ENCODE measurements at regions not wholly inside any gene's neighbourhood (a gene's known extent, or its start where the extent isn't known, plus 50 kb on each side); places are given as distances from the start of the nearest gene placed in this dataset.

- TF ChIP-seq, protein P1, sequence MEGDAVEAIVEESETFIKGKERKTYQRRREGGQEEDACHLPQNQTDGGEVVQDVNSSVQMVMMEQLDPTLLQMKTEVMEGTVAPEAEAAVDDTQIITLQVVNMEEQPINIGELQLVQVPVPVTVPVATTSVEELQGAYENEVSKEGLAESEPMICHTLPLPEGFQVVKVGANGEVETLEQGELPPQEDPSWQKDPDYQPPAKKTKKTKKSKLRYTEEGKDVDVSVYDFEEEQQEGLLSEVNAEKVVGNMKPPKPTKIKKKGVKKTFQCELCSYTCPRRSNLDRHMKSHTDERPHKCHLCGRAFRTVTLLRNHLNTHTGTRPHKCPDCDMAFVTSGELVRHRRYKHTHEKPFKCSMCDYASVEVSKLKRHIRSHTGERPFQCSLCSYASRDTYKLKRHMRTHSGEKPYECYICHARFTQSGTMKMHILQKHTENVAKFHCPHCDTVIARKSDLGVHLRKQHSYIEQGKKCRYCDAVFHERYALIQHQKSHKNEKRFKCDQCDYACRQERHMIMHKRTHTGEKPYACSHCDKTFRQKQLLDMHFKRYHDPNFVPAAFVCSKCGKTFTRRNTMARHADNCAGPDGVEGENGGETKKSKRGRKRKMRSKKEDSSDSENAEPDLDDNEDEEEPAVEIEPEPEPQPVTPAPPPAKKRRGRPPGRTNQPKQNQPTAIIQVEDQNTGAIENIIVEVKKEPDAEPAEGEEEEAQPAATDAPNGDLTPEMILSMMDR (IDR thresholded peaks at IDR 0.05), result no peak
- no peak for TF ChIP-seq POLR2A (IDR thresholded peaks at IDR 0.05)
These were observed 57.5 kb downstream of the ILRUN start for GRCh38 chr6:34638834-34639736.

Data from body of pancreas (tissue), 4 donors.